NT2/D1 (cell line): ENCODE measurements at regions not wholly inside any gene's neighbourhood (a gene's known extent, or its start where the extent isn't known, plus 50 kb on each side); places are given as distances from the start of the nearest gene placed in this dataset.

Experiments
- SUZ12 ChIP-seq: IDR thresholded peaks from 2 replicates; pipeline ENCODE4 v1.6.1; 2011; ENCODE audit not compliant: insufficient read length, insufficient read depth; ENCODE audit errors: extremely low read depth
- YY1 ChIP-seq: IDR thresholded peaks from 2 replicates; pipeline ENCODE4 v1.6.1; 2011; ENCODE audit not compliant: insufficient read length, insufficient read depth

DNA sequence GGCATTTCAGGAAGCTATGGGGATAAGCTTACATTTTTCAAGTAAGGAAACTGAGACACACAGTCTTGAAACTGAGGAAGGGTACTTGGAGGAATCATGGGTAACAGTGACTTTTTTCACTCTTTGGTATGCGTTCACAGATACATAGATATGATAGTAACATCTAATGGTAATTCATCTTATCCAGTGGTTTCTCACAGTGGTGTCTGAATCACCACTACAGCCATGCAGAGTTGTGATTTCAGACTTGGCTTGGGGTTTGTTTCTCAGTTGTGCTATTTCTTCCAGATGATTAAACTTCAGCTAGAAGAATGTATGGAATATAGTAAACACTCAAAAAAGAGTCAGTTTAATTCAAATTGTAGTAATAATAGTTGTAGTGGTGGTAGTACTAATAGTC is 239.1 kb upstream of the NUDT12 start:
- no peak for TF ChIP-seq YY1
- TF ChIP-seq SUZ12: no peak
